ENCODE measurements at regions not wholly inside any gene's neighbourhood (a gene's known extent, or its start where the extent isn't known, plus 50 kb on each side); places are given as distances from the start of the nearest gene placed in this dataset.
"Not testable (repeated sequence)": the region's sequence is repeated elsewhere in the genome, so short reads cannot be mapped to it uniquely, and the experiment has no call there.

- no peaks in the 10 kb centered on the region for H3K27me3 ChIP-seq (replicated peaks; ENCODE audit: insufficient read depth)
- H3K27ac ChIP-seq: no peak overlapping the region
- no peaks in the 10 kb centered on the region for H3K4me1 ChIP-seq (ENCODE audit: control insufficient read depth in 1 of 2, low read depth in 2 of 2)
- TF ChIP-seq CTCF (IDR thresholded peaks at IDR 0.05): no peak
- ATAC-seq (ENCODE audit: insufficient number of reproducible peaks, low FRiP score, low read depth) (no peak), DNase-seq (ENCODE audit: low spot score) (no peak)
- peaks cover 2% of the 10 kb centered on the region for H3K9me3 ChIP-seq
- H3K4me3 ChIP-seq: no peak overlapping the region
- H3K36me3 ChIP-seq: no peaks in the 10 kb centered on the region
Measured at GRCh38 chr19:27822336-27822735, 1390.6 kb downstream of the UQCRFS1 start.

- ATAC-seq (ENCODE audit: insufficient number of reproducible peaks, low FRiP score, low read depth) (no peak), DNase-seq (ENCODE audit: low spot score) (no peak)
- TF ChIP-seq CTCF (IDR thresholded peaks at IDR 0.05): no peak
- no peak overlapping the region for H3K27ac ChIP-seq
- H3K4me3 ChIP-seq: no peak overlapping the region
- peaks cover 2% of the 10 kb centered on the region for H3K9me3 ChIP-seq
- H3K4me1 ChIP-seq (ENCODE audit: control insufficient read depth in 1 of 2, low read depth in 2 of 2): no peaks in the 10 kb centered on the region
- H3K27me3 ChIP-seq (replicated peaks; ENCODE audit: insufficient read depth): no peaks in the 10 kb centered on the region
- H3K36me3 ChIP-seq: no peaks in the 10 kb centered on the region
Measured at GRCh38 chr19:27821418-27822018, 1391.4 kb downstream of the UQCRFS1 start.

- Histone ChIP-seq H3K4me3 (no peak overlapping the region), H3K36me3 (no peaks in the 10 kb centered on the region), H3K9me3 (peaks cover 2% of the 10 kb centered on the region), H3K27ac (no peak overlapping the region), H3K27me3 (replicated peaks; ENCODE audit: insufficient read depth) (no peaks in the 10 kb centered on the region), H3K4me1 (ENCODE audit: control insufficient read depth in 1 of 2, low read depth in 2 of 2) (no peaks in the 10 kb centered on the region)
- DNase-seq (ENCODE audit: low spot score): no peak
- TF ChIP-seq CTCF (IDR thresholded peaks at IDR 0.05): no peak
- no peak for ATAC-seq (ENCODE audit: insufficient number of reproducible peaks, low FRiP score, low read depth)
Measured at GRCh38 chr19:27815985-27816384, 1397.0 kb downstream of the UQCRFS1 start.

GRCh38 chr19:27814834-27815233, 1398.1 kb downstream of the UQCRFS1 start:
- not testable (repeated sequence) for H3K4me1 ChIP-seq (ENCODE audit: control insufficient read depth in 1 of 2, low read depth in 2 of 2); H3K9me3 ChIP-seq; DNase-seq (ENCODE audit: low spot score); H3K4me3 ChIP-seq; H3K27ac ChIP-seq; H3K36me3 ChIP-seq; ATAC-seq (ENCODE audit: insufficient number of reproducible peaks, low FRiP score, low read depth); H3K27me3 ChIP-seq (replicated peaks; ENCODE audit: insufficient read depth)

- H3K4me3 ChIP-seq; ATAC-seq (ENCODE audit: insufficient number of reproducible peaks, low FRiP score, low read depth); H3K36me3 ChIP-seq: not testable (repeated sequence)
Measured at GRCh38 chr19:27814274-27814673, 1398.7 kb downstream of the UQCRFS1 start.

GRCh38 chr19:27806471-27807070, 1406.4 kb downstream of the UQCRFS1 start:
- Histone ChIP-seq H3K27ac (no peak overlapping the region), H3K27me3 (replicated peaks; ENCODE audit: insufficient read depth) (no peaks in the 10 kb centered on the region), H3K4me3 (no peak overlapping the region), H3K36me3 (peaks cover 10% of the 10 kb centered on the region), H3K9me3 (no peaks in the 10 kb centered on the region), H3K4me1 (ENCODE audit: control insufficient read depth in 1 of 2, low read depth in 2 of 2) (no peaks in the 10 kb centered on the region)
- DNase-seq (ENCODE audit: low spot score) (no peak), ATAC-seq (ENCODE audit: insufficient number of reproducible peaks, low FRiP score, low read depth) (no peak)
- no peak for TF ChIP-seq CTCF (IDR thresholded peaks at IDR 0.05)

More at GRCh38 chr19:27814274-27814673, 1398.7 kb downstream of the UQCRFS1 start:
- not testable (repeated sequence) for H3K9me3 ChIP-seq; H3K27me3 ChIP-seq (replicated peaks; ENCODE audit: insufficient read depth); H3K27ac ChIP-seq; H3K4me1 ChIP-seq (ENCODE audit: control insufficient read depth in 1 of 2, low read depth in 2 of 2); DNase-seq (ENCODE audit: low spot score)
